ENCODE measurements at regions not wholly inside any gene's neighbourhood (a gene's known extent, or its start where the extent isn't known, plus 50 kb on each side); places are given as distances from the start of the nearest gene placed in this dataset.
"Not testable (repeated sequence)": the region's sequence is repeated elsewhere in the genome, so short reads cannot be mapped to it uniquely, and the experiment has no call there.

DNA sequence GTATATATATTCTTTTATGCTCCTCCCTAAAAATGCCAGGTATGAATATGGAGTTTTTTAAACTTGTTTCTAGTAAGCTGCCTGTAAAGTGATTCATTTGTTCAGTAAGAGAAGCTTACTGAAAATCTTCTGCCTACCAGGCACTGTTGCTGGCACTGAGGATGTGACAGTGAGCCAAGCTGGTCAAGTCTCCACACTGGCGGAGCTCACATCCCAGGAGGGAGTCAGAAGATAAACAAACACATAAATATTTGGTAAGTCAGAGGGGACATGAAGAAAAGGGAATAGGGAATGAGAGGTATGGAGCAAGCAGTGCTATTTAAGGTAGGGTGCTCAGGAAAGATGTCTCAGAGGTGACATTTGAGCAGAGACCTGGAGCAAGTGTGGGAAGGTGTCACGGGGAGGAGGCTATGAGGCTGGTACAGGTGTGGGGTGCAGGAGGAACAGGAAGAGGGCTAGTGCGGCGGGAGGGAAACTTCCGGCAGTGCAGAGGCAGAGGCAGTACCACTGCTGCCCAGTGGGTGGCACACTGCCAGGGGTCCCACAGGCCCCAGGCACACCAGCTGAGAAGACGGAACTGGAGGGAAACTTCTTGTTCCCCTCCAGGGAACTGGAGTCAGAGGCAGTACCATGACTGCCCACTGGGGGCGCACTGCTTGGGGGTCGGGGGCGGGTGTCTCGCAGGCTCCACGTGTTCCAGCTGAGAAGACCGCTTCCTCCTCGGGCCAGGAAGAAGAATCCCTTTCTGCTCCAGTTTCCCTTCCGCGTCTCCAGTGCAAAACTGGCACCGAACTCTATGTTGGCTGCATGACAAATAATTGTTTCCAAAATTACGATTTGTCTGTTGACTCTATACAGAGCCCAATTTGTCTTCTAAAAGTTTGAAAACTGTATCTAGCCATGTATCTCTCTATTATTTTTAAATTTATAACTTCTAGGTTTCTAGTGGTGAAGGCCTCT lies 161.0 kb downstream of the TEX36 start:
- TF ChIP-seq, protein P1, sequence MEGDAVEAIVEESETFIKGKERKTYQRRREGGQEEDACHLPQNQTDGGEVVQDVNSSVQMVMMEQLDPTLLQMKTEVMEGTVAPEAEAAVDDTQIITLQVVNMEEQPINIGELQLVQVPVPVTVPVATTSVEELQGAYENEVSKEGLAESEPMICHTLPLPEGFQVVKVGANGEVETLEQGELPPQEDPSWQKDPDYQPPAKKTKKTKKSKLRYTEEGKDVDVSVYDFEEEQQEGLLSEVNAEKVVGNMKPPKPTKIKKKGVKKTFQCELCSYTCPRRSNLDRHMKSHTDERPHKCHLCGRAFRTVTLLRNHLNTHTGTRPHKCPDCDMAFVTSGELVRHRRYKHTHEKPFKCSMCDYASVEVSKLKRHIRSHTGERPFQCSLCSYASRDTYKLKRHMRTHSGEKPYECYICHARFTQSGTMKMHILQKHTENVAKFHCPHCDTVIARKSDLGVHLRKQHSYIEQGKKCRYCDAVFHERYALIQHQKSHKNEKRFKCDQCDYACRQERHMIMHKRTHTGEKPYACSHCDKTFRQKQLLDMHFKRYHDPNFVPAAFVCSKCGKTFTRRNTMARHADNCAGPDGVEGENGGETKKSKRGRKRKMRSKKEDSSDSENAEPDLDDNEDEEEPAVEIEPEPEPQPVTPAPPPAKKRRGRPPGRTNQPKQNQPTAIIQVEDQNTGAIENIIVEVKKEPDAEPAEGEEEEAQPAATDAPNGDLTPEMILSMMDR (IDR thresholded peaks at IDR 0.05; ENCODE audit: insufficient read depth in 1 of 2, low read depth in 1 of 2, low read length in 1 of 2, severe bottlenecking in 1 of 2, unreplicated experiment in 1 of 2) = peak; percentile 75 to 85
- Histone ChIP-seq H3K9me3 (no peaks in the 10 kb centered on the region), H3K4me3 (ENCODE audit: low read depth, low read length) (no peak overlapping the region), H3K36me3 (ENCODE audit: control insufficient read depth, insufficient read depth, low read length) (no peaks in the 10 kb centered on the region), H3K4me1 (no peaks in the 10 kb centered on the region), H3K27me3 (replicated peaks; ENCODE audit: control insufficient read depth, insufficient read depth, low read length) (no peaks in the 10 kb centered on the region)
- H3K4me3 Mint-ChIP-seq (ENCODE audit: unreplicated experiment) = no peak overlapping the region
- BruUV-seq (replicated peaks) = no TSS peak
- no peaks in the 10 kb centered on the region for H3K4me1 Mint-ChIP-seq (ENCODE audit: low read depth, unreplicated experiment)
- DNase-seq = peak; percentile 52 to 66
- H3K27ac Mint-ChIP-seq (ENCODE audit: unreplicated experiment) = no peak overlapping the region
- intact Hi-C loops (cut with micrococcal nuclease; ENCODE audit: unreplicated experiment) = loop anchor here (10.0 kb wide), 1 partner anchor 103 kb away; no protein-coding TSS in a partner anchor
- CTCF ChIA-PET = interaction anchor here (0.7 to 1.5 kb wide), 2 partner anchors 65 to 68 kb away, joined by 3 to 5 read pairs; no protein-coding TSS in a partner anchor
- peaks cover 7% of the 10 kb centered on the region for H3K27me3 Mint-ChIP-seq (ENCODE audit: insufficient read depth, unreplicated experiment)
- H3K36me3 Mint-ChIP-seq (ENCODE audit: insufficient read depth, unreplicated experiment) = no peaks in the 10 kb centered on the region
- POLR2A ChIA-PET = no interaction called here
- H3K9me3 Mint-ChIP-seq (ENCODE audit: unreplicated experiment) = peaks cover 12% of the 10 kb centered on the region

DNA sequence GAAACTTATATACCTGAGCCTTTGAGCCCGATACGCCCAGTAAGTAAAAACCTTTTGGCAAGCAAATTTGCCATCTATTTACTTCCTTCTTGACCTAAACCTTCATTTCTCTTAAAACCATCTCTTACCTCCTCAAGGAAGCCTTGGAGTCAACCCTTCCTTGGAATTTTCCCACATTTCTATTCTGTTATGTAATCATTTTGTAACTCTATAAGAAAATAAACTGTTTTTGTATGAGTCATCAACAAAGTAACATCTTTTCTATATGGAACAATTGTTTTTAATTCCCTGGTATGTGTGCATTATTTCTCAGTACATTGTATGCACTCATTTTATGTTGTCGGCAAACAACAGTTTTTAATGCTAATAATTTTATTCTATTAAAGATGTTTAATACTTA lies 162.0 kb downstream of the TEX36 start:
- Histone ChIP-seq H3K36me3 (ENCODE audit: control insufficient read depth, insufficient read depth, low read length) (no peaks in the 10 kb centered on the region), H3K9me3 (no peaks in the 10 kb centered on the region), H3K4me3 (ENCODE audit: low read depth, low read length) (no peak overlapping the region), H3K27me3 (replicated peaks; ENCODE audit: control insufficient read depth, insufficient read depth, low read length) (no peaks in the 10 kb centered on the region), H3K4me1 (no peaks in the 10 kb centered on the region)
- H3K36me3 Mint-ChIP-seq (ENCODE audit: insufficient read depth, unreplicated experiment) = no peaks in the 10 kb centered on the region
- peaks cover 12% of the 10 kb centered on the region for H3K9me3 Mint-ChIP-seq (ENCODE audit: unreplicated experiment)
- no peak for DNase-seq
- POLR2A ChIA-PET = no interaction called here
- H3K4me3 Mint-ChIP-seq (ENCODE audit: unreplicated experiment) = no peak overlapping the region
- peaks cover 7% of the 10 kb centered on the region for H3K27me3 Mint-ChIP-seq (ENCODE audit: insufficient read depth, unreplicated experiment)
- TF ChIP-seq, protein P1 (IDR thresholded peaks at IDR 0.05; ENCODE audit: insufficient read depth in 1 of 2, low read depth in 1 of 2, low read length in 1 of 2, severe bottlenecking in 1 of 2, unreplicated experiment in 1 of 2) = no peak
- no peak overlapping the region for H3K27ac Mint-ChIP-seq (ENCODE audit: unreplicated experiment)
- BruUV-seq (replicated peaks) = no TSS peak
- intact Hi-C loops (cut with micrococcal nuclease; ENCODE audit: unreplicated experiment) = loop anchor here (10.0 kb wide), 1 partner anchor 104 kb away; no protein-coding TSS in a partner anchor
- CTCF ChIA-PET = no interaction called here
- no peaks in the 10 kb centered on the region for H3K4me1 Mint-ChIP-seq (ENCODE audit: low read depth, unreplicated experiment)

DNA sequence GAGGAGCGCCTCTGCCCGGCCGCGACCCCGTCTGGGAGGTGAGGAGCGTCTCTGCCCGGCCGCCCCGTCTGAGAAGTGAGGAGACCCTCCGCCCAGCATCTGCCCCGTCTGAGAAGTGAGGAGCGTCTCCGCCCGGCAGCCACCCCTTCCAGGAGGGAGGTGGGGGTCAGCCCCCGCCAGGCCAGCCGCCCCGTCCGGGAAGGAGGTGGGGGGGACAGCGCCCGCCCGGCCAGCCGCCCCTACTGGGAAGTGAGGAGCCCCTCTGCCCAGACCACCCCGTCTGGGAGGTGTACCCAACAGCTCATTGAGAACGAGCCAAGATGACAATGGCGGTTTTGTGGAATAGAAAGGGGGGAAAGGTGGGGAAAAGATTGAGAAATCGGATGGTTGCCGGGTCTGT lies 164.6 kb downstream of the TEX36 start:
- H3K27me3 Mint-ChIP-seq (ENCODE audit: insufficient read depth, unreplicated experiment); POLR2A ChIA-PET; BruUV-seq (replicated peaks): not testable (repeated sequence)

More for the DNA sequence above, 164.6 kb downstream of the TEX36 start:
- H3K4me3 ChIP-seq (ENCODE audit: low read depth, low read length); H3K36me3 Mint-ChIP-seq (ENCODE audit: insufficient read depth, unreplicated experiment); H3K9me3 ChIP-seq; DNase-seq; H3K4me1 Mint-ChIP-seq (ENCODE audit: low read depth, unreplicated experiment); CTCF ChIA-PET; H3K36me3 ChIP-seq (ENCODE audit: control insufficient read depth, insufficient read depth, low read length); intact Hi-C loops (cut with micrococcal nuclease; ENCODE audit: unreplicated experiment); H3K27me3 ChIP-seq (replicated peaks; ENCODE audit: control insufficient read depth, insufficient read depth, low read length); H3K4me3 Mint-ChIP-seq (ENCODE audit: unreplicated experiment); H3K27ac Mint-ChIP-seq (ENCODE audit: unreplicated experiment); H3K4me1 ChIP-seq: not testable (repeated sequence)
- H3K9me3 Mint-ChIP-seq (ENCODE audit: unreplicated experiment) = peaks cover 12% of the 10 kb centered on the region
